K562 (cell line): ENCODE measurements at regions not wholly inside any gene's neighbourhood (a gene's known extent, or its start where the extent isn't known, plus 50 kb on each side); places are given as distances from the start of the nearest gene placed in this dataset.

ENCODE experiments used
- ATAC-seq: fragments of 200-7000 bp; cut with Tn5 transposase; 3 replicates; pipeline ENCODE4 v1.9.1; 2020; ENCODE audit warnings: moderate library complexity
- BruUV-seq: library from RNA; stranded (reverse); fragments of 400-500 nt; replicated peaks from 2 replicates; lab custom pipeline; 2021; lab: Mats Ljungman, UMichigan
- CTCF ChIA-PET: fragments of 300-600 bp; formaldehyde crosslinking; extraction: SDS; loops from one replicate; lab custom pipeline; 2021; ENCODE audit warnings: low intra/inter-chr PET ratio; lab: Yijun Ruan, JAX
- POLR2A ChIA-PET: fragments of 300-600, 350-650 bp; sonication (Branson Sonifier 250); formaldehyde crosslinking; extraction: SDS; loops from one replicate; lab custom pipeline; 2021; ENCODE audit warnings: antibody characterized with exemption, inconsistent platforms; lab: Yijun Ruan, JAX
- DNase-seq, 4 experiments: peaks; one replicate each; pipeline versions ENCODE4 v3.0.0 to v3.0.0-alpha.2; 2011 to 2018; ENCODE audit warnings: low spot score in 3 of 4, mixed read lengths in 3 of 4; ENCODE audit errors: extremely low read depth in 1 of 4
- FAIRE-seq: peaks from 2 replicates; lab custom pipeline; 2011; peaks lifted over from hg19 to GRCh38; lab: Jason Lieb, UNC
- H2AFZ ChIP-seq: 2 replicates; pipeline ENCODE4 v1.6.0; 2011; ENCODE audit warnings: low read depth, low read length, control low read depth, inconsistent platforms
- H3K27ac ChIP-seq: fragments of 200-600 bp; 3 replicates; pipeline ENCODE4 v1.8.0; 2011; ENCODE audit warnings: low read depth, mild to moderate bottlenecking, control low read depth, inconsistent platforms, low read length, moderate library complexity, mixed read lengths; ENCODE audit errors: extremely low read depth
- H3K27me3 ChIP-seq, 2 experiments: fragments of 300-600 bp in 1 of 2; 2 replicates in 1 of 2; 3 replicates in 1 of 2; pipeline versions ENCODE4 v1.6.0 to v1.8.0; 2011; ENCODE audit warnings: inconsistent platforms in 2 of 2, low read length in 2 of 2, mild to moderate bottlenecking in 1 of 2, mixed read lengths in 1 of 2, moderate library complexity in 1 of 2; ENCODE audit not compliant: control insufficient read depth in 2 of 2, insufficient read depth in 2 of 2
- H3K36me3 ChIP-seq: fragments of 300-600 bp; 3 replicates; pipeline ENCODE4 v1.8.0; 2011; ENCODE audit warnings: mild to moderate bottlenecking, low read length, inconsistent platforms; ENCODE audit not compliant: control insufficient read depth, insufficient read depth
- H3K4me1 ChIP-seq, 2 experiments: fragments of 200-600 bp in 1 of 2; replicated peaks in 1 of 2; 2 replicates in 1 of 2; 3 replicates in 1 of 2; pipeline versions ENCODE4 v1.5.1 to v1.8.0; 2011; ENCODE audit warnings: inconsistent platforms in 2 of 2, low read length in 2 of 2, mild to moderate bottlenecking in 1 of 2, mixed read lengths in 1 of 2, moderate library complexity in 1 of 2; ENCODE audit not compliant: control insufficient read depth in 2 of 2, insufficient read depth in 2 of 2
- H3K4me2 ChIP-seq: 2 replicates; pipeline ENCODE4 v1.6.1; 2011; ENCODE audit warnings: low read length, control low read depth, inconsistent platforms, mixed read lengths; ENCODE audit not compliant: insufficient read depth
- H3K4me3 ChIP-seq: fragments of 200-600 bp; sonication (generic), shearing (Covaris generic); 2 replicates; pipeline ENCODE4 v1.5.1; 2016; ENCODE audit warnings: control low read depth, inconsistent platforms
- H3K79me2 ChIP-seq: fragments of 200-600 bp; 3 replicates; pipeline ENCODE4 v1.8.0; 2011; ENCODE audit warnings: low read length, inconsistent platforms; ENCODE audit not compliant: control insufficient read depth, insufficient read depth
- H3K9ac ChIP-seq, 2 experiments: 2 replicates each; pipeline versions ENCODE4 v1.6.0 to v1.6.1; 2011; ENCODE audit warnings: low read depth in 2 of 2, low read length in 2 of 2, control low read depth in 1 of 2, inconsistent platforms in 1 of 2, mild to moderate bottlenecking in 1 of 2, mixed read lengths in 1 of 2; ENCODE audit not compliant: insufficient read depth in 1 of 2
- H3K9me1 ChIP-seq: one replicate; pipeline ENCODE4 v1.6.0; 2011; ENCODE audit warnings: inconsistent platforms, mild to moderate bottlenecking, low read length, moderate library complexity; ENCODE audit not compliant: control insufficient read depth, insufficient read depth
- H3K9me3 ChIP-seq: replicated peaks from 2 replicates; pipeline ENCODE4 v1.5.1; 2011; ENCODE audit warnings: low read depth, low read length, inconsistent platforms; ENCODE audit not compliant: control insufficient read depth, insufficient read depth
- H4K20me1 ChIP-seq: replicated peaks from 2 replicates; pipeline ENCODE4 v1.6.1; 2011; ENCODE audit warnings: low read length, inconsistent platforms, mixed read lengths; ENCODE audit not compliant: control insufficient read depth, insufficient read depth
- EZH2 ChIP-seq: IDR thresholded peaks from 2 replicates; pipeline ENCODE4 v1.6.1; 2012; ENCODE audit warnings: low read depth, mild to moderate bottlenecking, inconsistent platforms, low read length, borderline replicate concordance
- SAFB2 ChIP-seq: fragments of 200-400 bp; formaldehyde crosslinking; IDR thresholded peaks from 2 replicates; pipeline ENCODE4 v1.6.1; 2018; ENCODE audit warnings: borderline replicate concordance, low read length, low read depth, moderate library complexity; ENCODE audit not compliant: severe bottlenecking
- SMAD4 ChIP-seq: fragments of 250-450 bp; sonication (Bioruptor Pico); conservative IDR thresholded peaks from 2 replicates; pipeline ENCODE4 v1.8.0; 2021; ENCODE audit warnings: inconsistent platforms, mild to moderate bottlenecking, moderate library complexity
- TCF3 ChIP-seq: sonication (generic); formaldehyde crosslinking; IDR thresholded peaks from 2 replicates; pipeline ENCODE4 v1.4.0; 2020; ENCODE audit warnings: mild to moderate bottlenecking, missing genetic modification reagents
- YBX1 ChIP-seq: fragments of 450-650 bp; IDR thresholded peaks from 2 replicates; pipeline ENCODE4 v1.7.1; 2016; ENCODE audit warnings: mild to moderate bottlenecking
- ZNF586 ChIP-seq: fragments of 450-650 bp; formaldehyde crosslinking; conservative IDR thresholded peaks from 2 replicates; pipeline ENCODE4 v1.4.0; 2020; ENCODE audit warnings: mild to moderate bottlenecking, moderate library complexity
- ZNF778 ChIP-seq: fragments of 450-650 bp; formaldehyde crosslinking; IDR thresholded peaks from 2 replicates; pipeline ENCODE4 v1.4.0; 2020; ENCODE audit warnings: mild to moderate bottlenecking, moderate library complexity
- WGBS: fragments of 100-300 bp; shearing (Covaris generic); methylation state at CpG from one replicate; pipeline ENCODE4 v1.1.6; 2016; ENCODE audit warnings: low coverage, mixed read lengths; ENCODE audit not compliant: insufficient coverage; ENCODE audit errors: missing lambda C conversion rate; 5-methylcytosine and 5-hydroxymethylcytosine counted together
- in situ Hi-C: fragments of 300-500 bp; cut with MboI; formaldehyde crosslinking; loops from 4 replicates; pipeline ENCODE4 v1.15.0; 2018; ENCODE audit warnings: inconsistent platforms, mixed read lengths
- intact Hi-C: fragments of 100-400 bp; cut with micrococcal nuclease; formaldehyde crosslinking; loops from 2 replicates; pipeline ENCODE4 v1.14.2; 2022
- TF ChIP-seq, protein P1 (sequence below): sonication (generic); formaldehyde crosslinking; IDR thresholded peaks from 2 replicates; pipeline ENCODE4 v1.8.0; 2022; ENCODE audit warnings: mild to moderate bottlenecking, missing genetic modification reagents
- TF ChIP-seq, protein P2 (sequence below), 2 experiments: fragments of 250-450 bp in 1 of 2; fragments of 450-650 bp in 1 of 2; sonication (Bioruptor Pico) in 1 of 2; IDR thresholded peaks; 2 replicates each; pipeline versions ENCODE4 v1.6.1 to v1.8.0; 2016 to 2021; ENCODE audit warnings: mild to moderate bottlenecking in 2 of 2, moderate library complexity in 2 of 2, missing compliant biosample characterization in 1 of 2, missing genetic modification characterization in 1 of 2
- TF ChIP-seq, protein P3 (sequence below): fragments of 450-650 bp; IDR thresholded peaks from 2 replicates; pipeline ENCODE4 v1.6.1; 2017; ENCODE audit warnings: antibody characterized with exemption
- TF ChIP-seq, protein P4 (sequence below): sonication (generic); formaldehyde crosslinking; IDR thresholded peaks from 2 replicates; pipeline ENCODE4 v1.9.0; 2022; ENCODE audit warnings: mild to moderate bottlenecking, missing genetic modification reagents

DNA sequence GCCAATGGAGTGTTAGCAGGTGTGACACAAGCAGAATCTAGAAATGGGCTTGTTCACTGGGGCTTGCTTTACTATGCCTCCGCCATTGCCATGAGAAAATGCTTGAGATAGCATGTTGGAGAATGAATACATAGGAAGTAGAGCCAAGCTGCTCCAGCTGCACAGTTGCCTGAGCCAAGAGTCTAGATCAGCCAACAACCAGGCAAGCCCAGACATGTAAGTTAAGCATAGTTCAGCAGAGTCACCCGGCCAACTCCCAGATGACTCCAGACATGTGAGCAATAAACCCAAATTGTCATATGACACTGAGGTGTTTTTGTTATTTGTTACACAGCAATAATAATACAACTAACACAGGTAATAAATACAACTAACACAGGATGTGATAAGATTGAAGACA lies 167.9 kb downstream of the HAO1 start:
- Histone ChIP-seq H3K27ac (no peak overlapping the region), H3K4me2 (no peak overlapping the region), H3K4me3 (no peak overlapping the region), H3K9ac (no peak overlapping the region), H3K4me1 (no peaks in the 10 kb centered on the region), H2AFZ (no peak overlapping the region), H3K27me3 (no peaks in the 10 kb centered on the region), H3K36me3 (no peaks in the 10 kb centered on the region), H3K9me3 (no peaks in the 10 kb centered on the region), H4K20me1 (no peaks in the 10 kb centered on the region), H3K9me1 (no peaks in the 10 kb centered on the region), H3K79me2 (no peaks in the 10 kb centered on the region)
- no peak for FAIRE-seq
- no peak for ATAC-seq
- in situ Hi-C loops (no loop called here), intact Hi-C loops (no loop called here)
- CTCF ChIA-PET, result no interaction called here
- no peak for DNase-seq
- WGBS, result 6% methylated on average over 2 of the region's 2 CpGs
- POLR2A ChIA-PET, result no interaction called here
- no TSS peak for BruUV-seq
- TF ChIP-seq, protein P1, sequence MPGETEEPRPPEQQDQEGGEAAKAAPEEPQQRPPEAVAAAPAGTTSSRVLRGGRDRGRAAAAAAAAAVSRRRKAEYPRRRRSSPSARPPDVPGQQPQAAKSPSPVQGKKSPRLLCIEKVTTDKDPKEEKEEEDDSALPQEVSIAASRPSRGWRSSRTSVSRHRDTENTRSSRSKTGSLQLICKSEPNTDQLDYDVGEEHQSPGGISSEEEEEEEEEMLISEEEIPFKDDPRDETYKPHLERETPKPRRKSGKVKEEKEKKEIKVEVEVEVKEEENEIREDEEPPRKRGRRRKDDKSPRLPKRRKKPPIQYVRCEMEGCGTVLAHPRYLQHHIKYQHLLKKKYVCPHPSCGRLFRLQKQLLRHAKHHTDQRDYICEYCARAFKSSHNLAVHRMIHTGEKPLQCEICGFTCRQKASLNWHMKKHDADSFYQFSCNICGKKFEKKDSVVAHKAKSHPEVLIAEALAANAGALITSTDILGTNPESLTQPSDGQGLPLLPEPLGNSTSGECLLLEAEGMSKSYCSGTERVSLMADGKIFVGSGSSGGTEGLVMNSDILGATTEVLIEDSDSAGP (CRISPR knock-in tag), result no peak
- TF ChIP-seq TCF3 (CRISPR knock-in tag), result no peak
- TF ChIP-seq ZNF586, result no peak
- TF ChIP-seq SMAD4 (CRISPR knock-in tag), result no peak
- no peak for TF ChIP-seq EZH2
- no peak for TF ChIP-seq YBX1
- TF ChIP-seq, protein P2, sequence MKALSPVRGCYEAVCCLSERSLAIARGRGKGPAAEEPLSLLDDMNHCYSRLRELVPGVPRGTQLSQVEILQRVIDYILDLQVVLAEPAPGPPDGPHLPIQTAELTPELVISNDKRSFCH (CRISPR knock-in tag; IDR thresholded peaks at IDR 0.05), result no peak
- TF ChIP-seq, protein P2 (tag; IDR thresholded peaks at IDR 0.05), result no peak
- TF ChIP-seq, protein P3, sequence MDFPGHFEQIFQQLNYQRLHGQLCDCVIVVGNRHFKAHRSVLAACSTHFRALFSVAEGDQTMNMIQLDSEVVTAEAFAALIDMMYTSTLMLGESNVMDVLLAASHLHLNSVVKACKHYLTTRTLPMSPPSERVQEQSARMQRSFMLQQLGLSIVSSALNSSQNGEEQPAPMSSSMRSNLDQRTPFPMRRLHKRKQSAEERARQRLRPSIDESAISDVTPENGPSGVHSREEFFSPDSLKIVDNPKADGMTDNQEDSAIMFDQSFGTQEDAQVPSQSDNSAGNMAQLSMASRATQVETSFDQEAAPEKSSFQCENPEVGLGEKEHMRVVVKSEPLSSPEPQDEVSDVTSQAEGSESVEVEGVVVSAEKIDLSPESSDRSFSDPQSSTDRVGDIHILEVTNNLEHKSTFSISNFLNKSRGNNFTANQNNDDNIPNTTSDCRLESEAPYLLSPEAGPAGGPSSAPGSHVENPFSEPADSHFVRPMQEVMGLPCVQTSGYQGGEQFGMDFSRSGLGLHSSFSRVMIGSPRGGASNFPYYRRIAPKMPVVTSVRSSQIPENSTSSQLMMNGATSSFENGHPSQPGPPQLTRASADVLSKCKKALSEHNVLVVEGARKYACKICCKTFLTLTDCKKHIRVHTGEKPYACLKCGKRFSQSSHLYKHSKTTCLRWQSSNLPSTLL, result no peak
- TF ChIP-seq, protein P4, sequence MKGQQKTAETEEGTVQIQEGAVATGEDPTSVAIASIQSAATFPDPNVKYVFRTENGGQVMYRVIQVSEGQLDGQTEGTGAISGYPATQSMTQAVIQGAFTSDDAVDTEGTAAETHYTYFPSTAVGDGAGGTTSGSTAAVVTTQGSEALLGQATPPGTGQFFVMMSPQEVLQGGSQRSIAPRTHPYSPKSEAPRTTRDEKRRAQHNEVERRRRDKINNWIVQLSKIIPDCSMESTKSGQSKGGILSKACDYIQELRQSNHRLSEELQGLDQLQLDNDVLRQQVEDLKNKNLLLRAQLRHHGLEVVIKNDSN, result no peak
- TF ChIP-seq SAFB2, result no peak
- TF ChIP-seq ZNF778, result no peak
